ENCODE measurements at regions not wholly inside any gene's neighbourhood (a gene's known extent, or its start where the extent isn't known, plus 50 kb on each side); places are given as distances from the start of the nearest gene placed in this dataset.
"Not testable (repeated sequence)": the region's sequence is repeated elsewhere in the genome, so short reads cannot be mapped to it uniquely, and the experiment has no call there.

GRCh38 chr2:44051593-44052347 is 56.0 kb upstream of the LRPPRC start:
- Mint-ChIP-seq H3K27me3 (no peaks in the 10 kb centered on the region), H3K9me3 (no peaks in the 10 kb centered on the region), H3K4me1 (ENCODE audit: low read depth) (peaks cover under 1% of the 10 kb centered on the region), H3K27ac (no peak overlapping the region), H3K36me3 (ENCODE audit: low read depth) (no peaks in the 10 kb centered on the region), H3K4me3 (no peak overlapping the region)
- DNase-seq, result no peak

DNA sequence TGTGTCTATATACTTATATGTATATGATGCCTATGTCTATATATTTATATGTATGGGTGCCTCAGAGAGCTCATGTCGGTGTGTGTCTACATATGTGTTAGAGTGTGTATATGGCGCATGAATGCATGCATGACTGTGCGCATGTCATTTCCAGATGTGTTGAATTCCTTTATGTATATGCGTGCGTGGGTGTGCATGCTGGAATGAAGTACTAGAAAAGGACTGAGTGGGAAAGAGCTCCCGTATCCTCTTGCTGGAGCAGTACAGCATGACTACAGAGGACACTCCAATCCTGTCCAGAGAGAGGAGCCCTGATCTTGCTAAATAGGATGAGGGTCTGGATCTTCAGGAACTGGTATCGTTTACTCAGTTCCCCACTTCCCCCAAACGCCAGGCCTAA is 56.8 kb upstream of the LRPPRC start:
- Mint-ChIP-seq H3K27ac (no peak overlapping the region), H3K4me1 (ENCODE audit: low read depth) (peaks cover 2% of the 10 kb centered on the region)

GRCh38 chr2:44053052-44053451 is 57.3 kb upstream of the LRPPRC start:
- H3K4me3 Mint-ChIP-seq, result no peak overlapping the region
- no peaks in the 10 kb centered on the region for H3K9me3 Mint-ChIP-seq
- no peaks in the 10 kb centered on the region for H3K27me3 Mint-ChIP-seq
- H3K4me1 Mint-ChIP-seq (ENCODE audit: low read depth), result peaks cover 2% of the 10 kb centered on the region
- H3K27ac Mint-ChIP-seq, result no peak overlapping the region
- no peak for DNase-seq
- H3K36me3 Mint-ChIP-seq (ENCODE audit: low read depth), result no peaks in the 10 kb centered on the region

More for the DNA sequence above, 56.8 kb upstream of the LRPPRC start:
- Mint-ChIP-seq H3K27me3 (no peaks in the 10 kb centered on the region), H3K4me3 (no peak overlapping the region), H3K9me3 (no peaks in the 10 kb centered on the region), H3K36me3 (ENCODE audit: low read depth) (no peaks in the 10 kb centered on the region)
- DNase-seq, result no peak

- Mint-ChIP-seq H3K4me1 (ENCODE audit: low read depth) (peaks cover 2% of the 10 kb centered on the region), H3K36me3 (ENCODE audit: low read depth) (no peaks in the 10 kb centered on the region), H3K9me3 (no peaks in the 10 kb centered on the region), H3K27me3 (no peaks in the 10 kb centered on the region), H3K27ac (no peak overlapping the region), H3K4me3 (no peak overlapping the region)
- no peak for DNase-seq
These were observed 57.7 kb upstream of the LRPPRC start for GRCh38 chr2:44053456-44053855.

- Mint-ChIP-seq H3K4me1 (ENCODE audit: low read depth) (peaks cover 2% of the 10 kb centered on the region), H3K4me3 (no peak overlapping the region), H3K27ac (no peak overlapping the region), H3K9me3 (no peaks in the 10 kb centered on the region), H3K36me3 (ENCODE audit: low read depth) (no peaks in the 10 kb centered on the region), H3K27me3 (no peaks in the 10 kb centered on the region)
- no peak for DNase-seq
These were observed 59.4 kb upstream of the LRPPRC start for GRCh38 chr2:44055229-44055628.

GRCh38 chr2:44055664-44056063 is 59.9 kb upstream of the LRPPRC start:
- Mint-ChIP-seq H3K4me3 (no peak overlapping the region), H3K27me3 (no peaks in the 10 kb centered on the region), H3K4me1 (ENCODE audit: low read depth) (peaks cover 2% of the 10 kb centered on the region), H3K36me3 (ENCODE audit: low read depth) (no peaks in the 10 kb centered on the region), H3K9me3 (no peaks in the 10 kb centered on the region), H3K27ac (no peak overlapping the region)
- no peak for DNase-seq

DNA sequence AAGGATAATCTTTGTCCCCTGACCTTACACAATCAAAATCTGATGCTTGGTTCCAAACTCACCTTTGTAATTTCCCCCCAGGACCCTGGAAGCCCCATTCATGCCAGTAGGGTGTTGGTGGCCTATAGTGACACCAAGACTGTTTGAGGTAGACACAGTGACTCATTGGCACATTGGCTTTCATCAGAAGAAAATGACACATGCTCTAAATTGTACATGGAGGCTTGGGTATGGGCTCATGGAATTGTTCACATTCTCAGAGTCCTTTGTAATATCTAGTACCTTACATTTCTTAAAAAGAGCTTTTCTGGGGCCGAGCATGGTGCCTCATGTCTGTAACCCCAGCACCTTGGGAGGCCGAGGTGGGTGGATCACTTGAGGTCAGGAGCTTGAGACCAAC is 61.2 kb upstream of the LRPPRC start:
- no peaks in the 10 kb centered on the region for H3K36me3 Mint-ChIP-seq (ENCODE audit: low read depth)
- peaks cover 2% of the 10 kb centered on the region for H3K4me1 Mint-ChIP-seq (ENCODE audit: low read depth)
- no peaks in the 10 kb centered on the region for H3K27me3 Mint-ChIP-seq
- no peak overlapping the region for H3K4me3 Mint-ChIP-seq
- H3K9me3 Mint-ChIP-seq, result no peaks in the 10 kb centered on the region
- DNase-seq, result no peak
- H3K27ac Mint-ChIP-seq, result no peak overlapping the region

DNA sequence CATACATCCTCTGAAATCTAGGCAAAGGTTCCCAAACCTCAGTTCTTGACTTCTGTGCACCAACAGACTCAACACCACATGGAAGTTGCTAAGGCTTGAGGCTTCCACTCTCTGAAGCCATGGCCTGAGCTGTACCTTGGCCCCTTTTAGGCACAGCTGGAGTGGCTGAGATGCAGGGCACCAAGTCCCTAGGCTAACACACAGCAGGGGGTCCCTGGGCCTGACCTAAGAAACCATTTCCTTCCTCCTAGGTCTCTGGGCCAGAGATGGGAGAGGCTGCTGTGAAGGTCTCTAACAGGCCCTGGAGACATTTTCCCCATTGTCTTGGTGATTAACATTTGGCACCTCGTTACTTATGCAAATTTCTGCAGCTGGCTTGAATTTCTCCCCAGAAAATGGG is 64.5 kb upstream of the LRPPRC start:
- not testable (repeated sequence) for H3K36me3 Mint-ChIP-seq (ENCODE audit: low read depth); H3K27me3 Mint-ChIP-seq; H3K4me1 Mint-ChIP-seq (ENCODE audit: low read depth); H3K4me3 Mint-ChIP-seq; H3K9me3 Mint-ChIP-seq; DNase-seq; H3K27ac Mint-ChIP-seq

DNA sequence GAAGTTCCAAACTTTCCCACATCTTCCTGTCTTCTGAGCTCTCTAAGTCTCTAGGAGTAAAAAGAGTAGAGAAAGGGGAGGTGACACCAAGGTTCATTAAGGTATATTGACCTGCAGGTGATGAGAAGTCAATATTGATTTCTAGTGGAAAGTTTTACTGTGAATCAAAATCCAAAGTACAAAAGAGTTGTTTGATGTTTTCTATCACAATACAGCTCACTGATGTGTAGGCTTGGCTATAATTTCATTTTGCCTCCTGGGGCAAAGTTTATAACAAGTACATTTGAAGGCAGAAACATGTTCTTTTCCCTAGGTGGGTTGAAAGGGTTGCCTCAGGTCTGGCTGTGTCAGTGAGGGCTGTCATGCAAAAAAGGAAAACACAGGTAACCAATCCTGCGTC is 65.2 kb upstream of the LRPPRC start:
- Mint-ChIP-seq H3K9me3 (no peaks in the 10 kb centered on the region), H3K27ac (no peak overlapping the region), H3K4me3 (no peak overlapping the region), H3K27me3 (no peaks in the 10 kb centered on the region), H3K4me1 (ENCODE audit: low read depth) (peaks cover 2% of the 10 kb centered on the region), H3K36me3 (ENCODE audit: low read depth) (no peaks in the 10 kb centered on the region)
- DNase-seq, result no peak

DNA sequence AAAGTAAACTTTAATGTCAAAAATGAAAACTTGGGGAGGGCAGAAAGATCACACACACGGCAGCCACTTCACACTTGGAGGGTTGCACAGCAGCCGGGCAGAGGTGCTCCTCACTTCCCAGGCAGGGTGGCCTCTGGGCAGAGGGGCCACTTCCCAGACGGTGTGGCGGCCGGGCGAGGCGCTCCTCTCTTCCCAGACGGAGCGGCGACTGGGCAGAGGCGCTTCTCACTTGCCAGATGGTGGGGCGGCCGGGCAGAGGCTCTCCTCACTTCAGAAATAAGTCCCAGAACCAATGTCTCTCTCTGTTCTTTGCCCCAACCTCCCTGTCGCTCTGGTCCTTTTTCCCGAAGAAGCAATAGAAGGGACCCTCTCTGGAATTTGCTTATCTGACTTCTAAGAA is 65.7 kb upstream of the LRPPRC start:
- Mint-ChIP-seq H3K27me3 (no peaks in the 10 kb centered on the region), H3K9me3 (no peaks in the 10 kb centered on the region), H3K27ac (no peak overlapping the region), H3K4me3 (no peak overlapping the region), H3K4me1 (ENCODE audit: low read depth) (peaks cover 2% of the 10 kb centered on the region), H3K36me3 (ENCODE audit: low read depth) (no peaks in the 10 kb centered on the region)
- no peak for DNase-seq

- no peaks in the 10 kb centered on the region for H3K27me3 Mint-ChIP-seq
- no peak for DNase-seq
- peaks cover under 1% of the 10 kb centered on the region for H3K4me1 Mint-ChIP-seq (ENCODE audit: low read depth)
- H3K9me3 Mint-ChIP-seq, result no peaks in the 10 kb centered on the region
- H3K4me3 Mint-ChIP-seq, result no peak overlapping the region
- H3K27ac Mint-ChIP-seq, result no peak overlapping the region
- H3K36me3 Mint-ChIP-seq (ENCODE audit: low read depth), result no peaks in the 10 kb centered on the region
These were observed 66.1 kb upstream of the LRPPRC start for GRCh38 chr2:44061876-44062275.

DNA sequence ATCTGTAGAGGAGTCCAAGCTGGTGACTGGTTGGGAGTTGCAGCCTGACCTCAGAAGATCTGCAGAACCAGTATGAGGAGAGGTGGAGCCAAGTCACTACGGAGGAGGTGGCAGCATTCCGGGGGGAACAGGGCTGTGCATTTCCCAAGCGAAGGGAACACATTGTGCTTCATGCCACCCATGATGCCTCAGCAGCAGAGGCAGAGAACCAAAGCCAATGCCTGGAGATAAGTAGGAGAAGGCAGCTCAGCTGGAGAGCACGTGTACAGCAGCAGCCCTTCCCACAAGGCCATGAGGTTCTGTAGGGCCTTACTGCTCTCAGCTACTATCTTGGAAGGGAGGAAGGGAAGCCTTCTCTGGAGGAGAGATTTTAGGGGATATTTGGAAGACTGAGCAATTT is 67.2 kb upstream of the LRPPRC start:
- Mint-ChIP-seq H3K9me3 (no peaks in the 10 kb centered on the region), H3K36me3 (ENCODE audit: low read depth) (no peaks in the 10 kb centered on the region), H3K4me1 (ENCODE audit: low read depth) (no peaks in the 10 kb centered on the region), H3K4me3 (no peak overlapping the region), H3K27ac (no peak overlapping the region), H3K27me3 (no peaks in the 10 kb centered on the region)
- DNase-seq, result no peak

DNA sequence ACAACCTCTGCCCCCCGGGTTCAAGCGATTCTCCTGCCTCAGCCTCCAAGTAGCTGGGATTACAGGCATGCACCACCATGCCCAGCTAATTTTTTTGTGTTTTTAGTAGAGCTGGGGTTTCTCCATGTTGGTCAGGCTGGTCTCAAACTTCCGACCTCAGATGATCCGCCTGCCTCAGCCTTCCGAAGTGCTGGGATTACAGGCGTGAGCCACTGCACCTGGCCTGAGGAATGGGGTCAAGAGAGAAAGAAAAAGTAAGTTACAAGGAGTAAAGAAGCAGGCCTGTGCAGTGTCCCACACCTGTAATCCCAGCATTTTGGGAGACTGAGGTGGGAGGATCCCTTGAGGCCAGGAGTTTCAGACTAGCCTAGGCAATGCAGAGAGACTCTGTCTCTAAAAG is 68.5 kb upstream of the LRPPRC start:
- not testable (repeated sequence) for H3K4me1 Mint-ChIP-seq (ENCODE audit: low read depth); DNase-seq; H3K27ac Mint-ChIP-seq; H3K27me3 Mint-ChIP-seq; H3K9me3 Mint-ChIP-seq; H3K36me3 Mint-ChIP-seq (ENCODE audit: low read depth); H3K4me3 Mint-ChIP-seq

GRCh38 chr2:44067012-44067790 is 71.4 kb upstream of the LRPPRC start:
- DNase-seq; H3K4me3 Mint-ChIP-seq; H3K27me3 Mint-ChIP-seq; H3K9me3 Mint-ChIP-seq; H3K27ac Mint-ChIP-seq; H3K4me1 Mint-ChIP-seq (ENCODE audit: low read depth); H3K36me3 Mint-ChIP-seq (ENCODE audit: low read depth): not testable (repeated sequence)

- not testable (repeated sequence) for H3K27ac Mint-ChIP-seq; H3K36me3 Mint-ChIP-seq (ENCODE audit: low read depth); H3K9me3 Mint-ChIP-seq; DNase-seq; H3K4me3 Mint-ChIP-seq; H3K27me3 Mint-ChIP-seq; H3K4me1 Mint-ChIP-seq (ENCODE audit: low read depth)
These were observed 72.0 kb upstream of the LRPPRC start for GRCh38 chr2:44067791-44068181.
